SJCRH30 (cell line): ENCODE measurements at regions not wholly inside any gene's neighbourhood (a gene's known extent, or its start where the extent isn't known, plus 50 kb on each side); places are given as distances from the start of the nearest gene placed in this dataset.
A peak's percentile ranks its signal among the peaks of the same experiment; 100 is the strongest.
"Not testable (repeated sequence)": the region's sequence is repeated elsewhere in the genome, so short reads cannot be mapped to it uniquely, and the experiment has no call there.

Experiments used
- DNase-seq, 2 experiments: peaks; one replicate each; pipeline ENCODE4 v3.0.0-alpha.2; 2015 to 2020
- H3K27ac ChIP-seq: fragments of 250-450 bp; sonication (Bioruptor Pico); 2 replicates; pipeline ENCODE4 v1.5.1; 2020; ENCODE audit warnings: mild to moderate bottlenecking, moderate library complexity
- H3K27me3 ChIP-seq: fragments of 250-450 bp; sonication (Bioruptor Pico); 2 replicates; pipeline ENCODE4 v1.5.1; 2020; ENCODE audit warnings: mild to moderate bottlenecking, moderate library complexity
- H3K36me3 ChIP-seq: fragments of 250-450 bp; sonication (Bioruptor Pico); 2 replicates; pipeline ENCODE4 v1.5.1; 2020; ENCODE audit warnings: mild to moderate bottlenecking, moderate library complexity
- H3K4me1 ChIP-seq: fragments of 250-450 bp; sonication (Bioruptor Pico); 2 replicates; pipeline ENCODE4 v1.5.1; 2020; ENCODE audit warnings: mild to moderate bottlenecking, moderate library complexity
- H3K4me3 ChIP-seq: fragments of 250-450 bp; sonication (Bioruptor Pico); 2 replicates; pipeline ENCODE4 v1.5.1; 2020; ENCODE audit warnings: mild to moderate bottlenecking, moderate library complexity
- H3K9me3 ChIP-seq: fragments of 250-450 bp; sonication (Bioruptor Pico); replicated peaks from 2 replicates; pipeline ENCODE4 v1.5.1; 2020; ENCODE audit warnings: mild to moderate bottlenecking, moderate library complexity

DNA sequence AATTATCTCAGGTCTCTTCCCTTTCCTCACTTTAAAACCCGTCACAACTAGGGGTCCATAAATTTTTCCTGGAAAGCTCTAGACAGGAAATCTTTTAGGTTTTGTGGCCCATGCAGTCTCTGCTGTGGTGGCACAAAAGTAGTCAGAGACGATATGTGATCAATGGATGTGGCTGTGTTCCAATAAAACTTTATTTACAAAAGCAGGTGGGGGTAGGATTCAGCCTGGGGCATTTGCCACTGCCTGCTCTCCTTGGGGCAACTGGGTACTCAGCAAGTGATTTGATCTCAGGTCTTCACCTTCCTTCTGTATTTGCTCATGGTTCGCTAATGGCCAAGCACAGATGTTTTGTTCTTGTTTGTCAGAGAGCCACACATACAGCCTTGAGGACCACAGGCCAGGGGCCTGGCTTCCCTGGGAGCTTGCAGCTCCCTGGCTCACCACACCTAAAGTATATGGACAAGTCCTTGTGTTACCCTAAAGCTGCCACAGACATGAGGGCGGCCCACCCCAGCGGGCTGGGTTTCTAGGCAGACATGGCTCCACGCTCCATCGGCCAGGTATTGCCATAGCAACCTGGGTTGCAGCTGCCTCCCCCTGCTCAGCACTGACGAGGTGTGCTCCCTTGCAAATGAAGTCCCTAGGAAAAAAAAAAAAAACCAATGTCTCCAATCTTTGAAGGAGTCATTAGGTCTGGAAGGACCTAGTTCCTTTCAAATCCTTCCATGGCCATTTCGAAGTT is 89.7 kb upstream of the YWHAQ start:
- no peaks in the 10 kb centered on the region for H3K4me1 ChIP-seq
- no peak overlapping the region for H3K27ac ChIP-seq
- H3K36me3 ChIP-seq: no peaks in the 10 kb centered on the region
- H3K9me3 ChIP-seq: no peaks in the 10 kb centered on the region
- no peaks in the 10 kb centered on the region for H3K27me3 ChIP-seq
- no peak for DNase-seq
- no peak overlapping the region for H3K4me3 ChIP-seq

DNA sequence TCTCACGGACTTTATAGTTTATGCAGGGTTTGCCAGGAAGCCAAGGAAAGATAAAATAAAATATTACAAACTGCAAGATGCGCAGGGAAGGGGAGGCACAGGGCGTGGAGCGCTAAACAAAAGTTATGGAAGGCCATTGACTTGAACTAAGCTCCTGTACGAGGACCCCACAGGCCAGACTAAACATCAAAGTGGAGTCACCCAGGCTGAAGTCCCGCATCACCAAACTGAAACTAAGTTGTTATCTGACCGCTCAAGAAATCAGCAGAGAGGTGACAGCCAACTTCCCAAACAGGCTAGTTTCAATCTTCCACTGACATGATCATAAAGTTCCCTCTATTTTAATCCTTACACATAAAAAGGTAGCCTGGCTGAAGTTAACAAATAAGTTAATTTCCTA is 90.5 kb upstream of the YWHAQ start:
- Histone ChIP-seq H3K9me3 (no peaks in the 10 kb centered on the region), H3K36me3 (no peaks in the 10 kb centered on the region), H3K27ac (no peak overlapping the region), H3K27me3 (no peaks in the 10 kb centered on the region), H3K4me3 (no peak overlapping the region), H3K4me1 (no peaks in the 10 kb centered on the region)
- DNase-seq: no peak

DNA sequence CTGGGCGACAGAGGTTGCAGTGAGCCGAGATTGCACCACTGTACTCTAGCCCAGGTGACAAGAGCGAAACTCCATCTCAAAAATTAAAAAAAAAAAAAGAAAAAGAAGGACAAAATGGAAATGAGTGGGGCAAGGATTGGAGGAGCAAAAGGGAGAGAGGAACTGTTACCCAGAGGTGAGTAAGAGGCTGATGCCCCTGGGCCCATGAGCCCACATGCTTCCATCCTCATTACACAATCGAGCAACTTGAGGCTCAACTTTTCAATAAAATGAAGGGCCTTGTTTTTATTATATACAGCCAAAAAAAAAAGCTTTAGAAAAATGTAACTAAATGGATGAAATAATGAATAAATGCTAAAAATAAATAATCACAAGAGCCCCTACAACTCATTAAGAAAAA is 91.7 kb upstream of the YWHAQ start:
- Histone ChIP-seq H3K9me3 (no peaks in the 10 kb centered on the region), H3K27me3 (no peaks in the 10 kb centered on the region), H3K4me3 (no peak overlapping the region)

DNA sequence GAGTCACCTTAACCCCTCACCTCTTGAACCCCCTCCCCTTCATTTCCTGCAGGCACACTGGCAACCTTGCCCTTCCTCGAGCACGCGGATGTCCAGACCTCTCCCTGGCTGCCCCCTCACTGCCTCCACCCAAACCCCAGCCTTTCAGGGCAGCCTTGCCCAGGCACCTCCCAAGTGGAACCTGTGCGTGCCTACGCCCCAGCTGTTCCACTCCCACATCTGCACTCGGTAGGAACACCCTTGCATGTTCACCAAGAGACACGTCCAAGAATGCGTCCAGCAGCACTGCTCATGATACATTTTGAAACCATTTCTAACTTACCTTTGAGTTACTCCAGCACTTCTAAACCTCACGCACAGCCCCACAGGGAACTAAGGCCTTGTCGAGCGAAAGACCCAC is 93.8 kb upstream of the YWHAQ start:
- Histone ChIP-seq H3K27ac (no peak overlapping the region), H3K4me3 (no peak overlapping the region), H3K9me3 (no peaks in the 10 kb centered on the region), H3K4me1 (no peaks in the 10 kb centered on the region), H3K27me3 (no peaks in the 10 kb centered on the region), H3K36me3 (no peaks in the 10 kb centered on the region)
- no peak for DNase-seq

More for the DNA sequence above, 91.7 kb upstream of the YWHAQ start:
- H3K27ac ChIP-seq: no peak overlapping the region
- no peaks in the 10 kb centered on the region for H3K36me3 ChIP-seq
- DNase-seq: no peak
- no peaks in the 10 kb centered on the region for H3K4me1 ChIP-seq

DNA sequence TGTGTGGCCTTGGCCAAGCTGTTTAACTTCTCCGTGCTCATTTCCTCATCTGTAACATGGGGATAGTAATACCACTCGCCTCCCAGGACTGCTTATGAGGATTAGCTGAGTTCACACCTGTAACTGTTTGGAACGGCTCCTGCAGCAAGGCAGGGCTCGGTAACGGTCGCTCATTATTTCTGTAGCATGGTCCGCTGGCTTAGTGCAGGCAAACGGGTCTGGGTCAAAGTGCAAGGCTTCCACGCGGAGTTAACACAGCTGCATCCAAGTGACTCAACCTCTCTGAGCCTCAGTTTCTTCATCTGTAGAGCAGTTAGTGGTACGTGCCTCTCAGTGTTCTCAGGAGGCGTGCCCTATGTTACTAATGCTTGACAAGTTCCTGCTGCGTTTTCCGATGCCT is 94.3 kb upstream of the YWHAQ start:
- Histone ChIP-seq H3K4me1 (no peaks in the 10 kb centered on the region), H3K27me3 (no peaks in the 10 kb centered on the region), H3K36me3 (no peaks in the 10 kb centered on the region), H3K4me3 (no peak overlapping the region), H3K9me3 (no peaks in the 10 kb centered on the region), H3K27ac (no peak overlapping the region)
- DNase-seq: no peak

DNA sequence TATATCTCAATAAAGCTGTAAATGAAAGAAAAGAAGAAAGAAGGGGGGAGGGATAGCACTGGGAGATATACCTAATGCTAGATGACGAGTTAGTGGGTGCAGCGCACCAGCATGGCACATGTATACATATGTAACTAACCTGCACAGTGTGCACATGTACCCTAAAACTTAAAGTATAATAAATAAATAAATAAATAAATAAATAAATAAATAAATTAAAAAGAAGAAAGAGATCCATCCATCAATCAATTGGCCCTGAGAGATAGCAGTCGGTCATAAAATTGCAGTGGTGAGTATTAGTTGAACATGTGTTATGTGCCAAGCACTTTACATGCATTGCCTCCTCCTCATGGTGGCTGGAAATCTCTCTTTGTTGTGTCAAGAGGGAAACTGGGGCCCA is 95.2 kb upstream of the YWHAQ start:
- H3K36me3 ChIP-seq, DNase-seq, H3K27me3 ChIP-seq, H3K4me1 ChIP-seq, H3K4me3 ChIP-seq, H3K9me3 ChIP-seq, H3K27ac ChIP-seq: not testable (repeated sequence)

DNA sequence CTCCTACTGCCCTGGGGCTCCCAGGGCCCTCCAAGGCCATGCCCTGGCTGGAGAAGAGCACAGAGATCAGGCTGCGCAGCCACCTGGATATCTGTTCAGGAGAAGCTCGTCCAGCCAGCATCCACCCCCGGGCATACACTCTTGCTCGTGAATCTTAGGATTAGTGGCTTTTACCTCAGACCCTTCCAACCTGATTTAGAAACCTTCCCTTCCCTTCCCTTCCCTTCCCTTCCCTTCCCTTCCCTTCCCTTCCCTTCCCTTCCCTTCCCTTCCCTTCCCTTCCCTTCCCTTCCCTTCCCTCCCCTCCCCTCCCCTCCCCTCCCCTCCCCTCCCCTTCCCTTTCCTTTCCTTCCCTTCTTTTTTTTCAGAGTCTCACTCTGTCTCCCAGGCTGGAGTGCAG is 99.7 kb upstream of the YWHAQ start:
- not testable (repeated sequence) for H3K4me3 ChIP-seq, H3K27me3 ChIP-seq, H3K27ac ChIP-seq, DNase-seq, H3K9me3 ChIP-seq, H3K4me1 ChIP-seq, H3K36me3 ChIP-seq

DNA sequence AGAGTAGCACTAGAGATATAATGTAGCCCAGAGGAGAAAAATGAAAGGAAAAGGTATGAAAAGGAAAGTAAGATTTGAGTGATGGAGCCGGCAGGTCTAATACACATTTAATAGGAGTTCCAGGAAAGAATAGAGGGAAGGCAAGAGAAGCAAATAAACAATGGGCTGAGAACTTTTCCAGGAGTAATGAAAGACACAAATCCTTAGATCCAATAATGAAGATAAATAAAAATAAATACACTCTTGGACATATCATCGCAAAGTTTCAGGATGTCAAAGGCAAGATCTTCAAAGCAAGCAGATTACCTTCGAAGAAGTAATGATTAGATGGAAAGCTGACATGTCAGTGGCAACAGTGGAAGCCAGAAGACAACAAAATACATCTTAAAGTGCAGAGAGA is 102.0 kb upstream of the YWHAQ start:
- H3K27ac ChIP-seq: no peak overlapping the region
- H3K36me3 ChIP-seq: no peaks in the 10 kb centered on the region
- no peak overlapping the region for H3K4me3 ChIP-seq
- no peaks in the 10 kb centered on the region for H3K27me3 ChIP-seq
- DNase-seq: no peak
- H3K4me1 ChIP-seq: no peaks in the 10 kb centered on the region
- H3K9me3 ChIP-seq: peaks cover 10% of the 10 kb centered on the region

DNA sequence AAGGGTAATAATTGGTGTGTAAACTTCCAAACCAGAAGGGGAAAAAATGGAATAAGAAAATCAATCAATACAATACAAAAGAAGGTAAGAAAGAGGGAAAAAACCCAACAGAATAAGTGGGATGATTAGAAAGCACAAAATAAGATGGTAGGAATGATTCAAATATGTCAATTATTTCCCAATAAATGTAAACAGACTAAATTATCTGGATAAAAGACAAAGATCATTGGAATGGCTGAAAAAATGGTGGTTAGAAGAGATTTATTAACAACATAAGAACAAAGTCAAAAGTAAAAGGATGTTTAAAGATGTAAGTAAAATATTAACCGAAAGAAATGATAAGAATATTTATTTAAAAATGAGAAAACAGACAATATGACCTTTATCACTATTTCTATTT is 103.5 kb upstream of the YWHAQ start:
- DNase-seq: no peak
- Histone ChIP-seq H3K9me3 (peaks cover 13% of the 10 kb centered on the region), H3K4me1 (no peaks in the 10 kb centered on the region), H3K36me3 (no peaks in the 10 kb centered on the region), H3K27me3 (no peaks in the 10 kb centered on the region), H3K27ac (no peak overlapping the region), H3K4me3 (no peak overlapping the region)

DNA sequence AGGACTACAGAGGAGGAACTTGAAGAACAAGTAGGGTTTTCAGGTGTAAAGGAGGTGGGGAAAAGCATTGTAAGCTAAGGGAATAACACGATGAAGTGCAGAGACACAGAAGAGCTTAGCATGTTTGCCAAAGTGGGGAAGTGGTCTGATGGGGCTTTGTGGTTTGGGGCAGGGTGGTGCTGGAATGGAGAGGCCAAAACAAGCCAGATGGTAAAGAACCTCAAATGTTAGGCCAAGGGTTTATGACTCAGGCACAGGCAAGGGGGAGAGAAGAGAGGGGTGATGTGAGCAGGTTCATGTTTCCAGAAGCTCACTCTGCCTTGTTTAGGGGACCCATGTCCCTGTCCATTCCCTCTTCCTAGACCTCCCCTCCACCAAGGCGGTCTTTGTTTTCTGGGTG is 104.5 kb upstream of the YWHAQ start:
- Histone ChIP-seq H3K27me3 (no peaks in the 10 kb centered on the region), H3K27ac (no peak overlapping the region), H3K4me3 (no peak overlapping the region), H3K4me1 (no peaks in the 10 kb centered on the region), H3K36me3 (no peaks in the 10 kb centered on the region), H3K9me3 (peaks cover 13% of the 10 kb centered on the region)
- no peak for DNase-seq

DNA sequence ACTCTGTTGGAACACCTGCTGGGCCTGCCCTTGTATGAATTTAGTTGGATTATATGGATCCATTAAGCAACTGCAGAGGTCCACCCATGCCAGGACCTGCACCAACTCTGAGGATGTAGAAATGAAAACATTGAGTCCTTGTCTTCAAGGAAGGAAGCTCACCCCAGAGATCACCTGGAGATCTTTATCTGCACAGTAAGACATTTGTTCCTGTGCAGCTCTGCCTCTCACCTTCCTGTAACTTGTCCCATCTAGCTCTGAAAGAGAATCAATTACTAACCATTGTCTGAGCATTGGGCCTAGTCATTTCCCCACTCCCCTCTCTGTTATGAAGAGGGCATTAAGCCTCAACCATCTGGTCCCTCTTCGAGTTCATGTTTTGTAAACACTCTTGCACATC is 105.2 kb upstream of the YWHAQ start:
- no peak for DNase-seq
- Histone ChIP-seq H3K4me1 (no peaks in the 10 kb centered on the region; the same call in 1 of the 2 replicates), H3K4me3 (no peak overlapping the region), H3K27me3 (no peaks in the 10 kb centered on the region), H3K27ac (no peak overlapping the region), H3K36me3 (no peaks in the 10 kb centered on the region), H3K9me3 (peaks cover 13% of the 10 kb centered on the region)

DNA sequence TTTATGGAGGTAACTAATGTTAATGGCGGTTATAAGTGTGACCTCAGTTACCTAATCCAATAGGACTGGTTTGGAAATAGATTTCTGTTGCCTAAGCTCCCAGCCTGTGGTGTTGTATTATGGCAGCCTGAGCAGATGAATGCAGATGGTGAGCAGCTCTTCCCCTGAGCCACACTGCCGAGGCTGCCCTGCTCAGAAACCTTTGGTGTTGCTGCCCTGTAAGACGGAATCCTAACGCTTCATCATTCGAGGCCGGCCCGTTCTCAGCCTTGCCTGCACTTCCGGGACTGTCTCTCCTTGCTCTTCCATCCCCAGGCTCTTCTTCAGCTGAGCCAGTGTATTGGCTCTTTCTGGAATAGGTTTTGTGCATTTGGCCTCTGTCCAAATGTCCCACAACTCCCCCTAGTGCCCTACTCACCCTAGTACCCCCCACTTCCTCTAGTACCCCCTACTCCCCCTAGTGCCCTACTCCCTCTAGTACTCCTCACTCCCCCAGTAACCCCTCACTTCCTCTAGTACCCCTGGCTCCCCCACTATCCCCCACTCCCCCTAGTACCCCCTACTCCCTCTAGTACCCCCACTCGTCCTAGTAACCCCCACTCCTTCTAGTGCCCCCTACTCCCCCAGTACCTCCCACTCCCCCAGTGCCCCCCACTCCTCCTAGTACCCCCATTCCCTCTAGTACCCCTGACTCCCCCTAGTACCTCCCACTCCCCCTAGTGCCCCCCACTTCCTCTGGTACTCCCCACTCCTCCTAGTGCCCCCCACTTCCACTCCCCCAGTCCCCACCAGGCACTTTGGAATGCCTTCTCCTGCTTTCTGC is 106.0 kb upstream of the TAF1B start:
- no peak overlapping the region for H3K27ac ChIP-seq
- peaks cover 13% of the 10 kb centered on the region for H3K9me3 ChIP-seq
- H3K4me3 ChIP-seq: no peak overlapping the region
- H3K4me1 ChIP-seq: no peaks in the 10 kb centered on the region; the same call in 1 of the 2 replicates
- DNase-seq: no peak
- H3K27me3 ChIP-seq: no peaks in the 10 kb centered on the region
- H3K36me3 ChIP-seq: no peaks in the 10 kb centered on the region

DNA sequence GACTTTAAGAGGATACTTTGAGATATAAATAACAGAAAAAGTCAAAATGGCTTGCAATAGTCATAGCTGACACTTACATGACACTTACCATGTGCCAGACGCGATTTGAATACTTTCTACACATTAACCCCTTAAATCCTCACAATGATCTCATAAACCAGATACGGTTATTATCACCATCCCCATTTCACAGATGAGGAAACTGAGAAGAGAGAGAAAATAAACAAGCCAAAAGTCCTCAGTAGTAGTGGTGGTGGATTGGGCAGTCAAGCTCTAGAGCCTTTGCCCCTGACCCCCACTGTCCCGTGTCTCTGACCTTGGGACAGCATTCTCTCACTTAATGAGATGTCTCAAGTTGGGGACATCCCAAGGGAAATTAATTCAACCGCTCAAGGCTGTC is 105.2 kb upstream of the TAF1B start:
- H3K27ac ChIP-seq: no peak overlapping the region

DNA sequence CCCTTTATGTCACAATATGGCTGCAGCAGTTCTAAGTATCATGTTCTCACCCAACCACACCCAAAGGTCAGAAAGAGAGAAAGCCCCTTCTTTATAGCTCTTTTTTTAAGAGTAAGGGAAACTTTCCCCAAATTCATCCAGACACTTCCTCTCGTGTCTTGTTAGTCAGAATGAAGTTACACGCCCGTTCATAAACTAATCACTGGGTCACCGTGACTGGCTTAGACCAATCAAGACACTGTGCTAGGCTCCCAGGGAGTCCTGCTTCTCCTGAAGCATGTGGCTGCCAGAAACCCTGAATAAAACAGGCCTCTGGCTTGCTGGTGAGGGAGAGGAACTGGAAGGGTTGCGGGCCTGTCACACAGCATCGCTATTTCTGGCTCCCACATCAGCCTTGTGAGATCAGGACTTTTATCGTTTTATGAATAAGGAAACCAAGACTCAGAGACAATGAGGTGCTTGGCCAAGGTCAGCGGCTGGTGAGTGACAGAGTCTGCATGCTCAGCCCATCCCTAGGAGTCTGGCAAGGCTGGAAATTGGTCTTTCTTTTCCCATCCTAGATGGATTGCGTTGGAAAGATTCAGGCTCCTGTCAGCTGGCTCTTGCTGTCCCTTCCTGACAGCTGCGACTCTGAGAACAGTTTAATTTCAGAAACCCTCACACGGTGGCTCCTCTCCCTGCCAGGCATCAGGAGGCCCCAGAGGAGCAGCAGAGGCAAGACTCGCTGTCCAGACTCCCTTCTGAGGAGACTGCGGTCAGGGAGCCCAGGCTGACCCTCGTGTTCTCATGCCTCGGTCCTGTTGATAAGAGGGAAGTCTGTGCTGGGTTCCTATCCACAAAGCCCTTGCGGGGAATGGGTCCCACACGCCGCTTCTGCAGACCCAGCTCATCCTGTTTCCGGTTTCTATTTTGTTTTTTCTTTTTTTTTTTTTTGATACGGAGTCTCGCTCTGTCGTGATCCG is 104.5 kb upstream of the TAF1B start:
- peak overlapping the region; percentile 39 for H3K4me3 ChIP-seq
- peaks cover 13% of the 10 kb centered on the region for H3K9me3 ChIP-seq
- DNase-seq: no peak
- H3K4me1 ChIP-seq: no peaks in the 10 kb centered on the region; the same call in 1 of the 2 replicates
- no peak overlapping the region for H3K27ac ChIP-seq
- no peaks in the 10 kb centered on the region for H3K27me3 ChIP-seq
- H3K36me3 ChIP-seq: no peaks in the 10 kb centered on the region

More for the DNA sequence above, 105.2 kb upstream of the TAF1B start:
- H3K4me3 ChIP-seq: no peak overlapping the region
- no peaks in the 10 kb centered on the region; the same call in 1 of the 2 replicates for H3K4me1 ChIP-seq
- H3K9me3 ChIP-seq: peaks cover 13% of the 10 kb centered on the region
- H3K36me3 ChIP-seq: no peaks in the 10 kb centered on the region
- no peaks in the 10 kb centered on the region for H3K27me3 ChIP-seq
- no peak for DNase-seq

DNA sequence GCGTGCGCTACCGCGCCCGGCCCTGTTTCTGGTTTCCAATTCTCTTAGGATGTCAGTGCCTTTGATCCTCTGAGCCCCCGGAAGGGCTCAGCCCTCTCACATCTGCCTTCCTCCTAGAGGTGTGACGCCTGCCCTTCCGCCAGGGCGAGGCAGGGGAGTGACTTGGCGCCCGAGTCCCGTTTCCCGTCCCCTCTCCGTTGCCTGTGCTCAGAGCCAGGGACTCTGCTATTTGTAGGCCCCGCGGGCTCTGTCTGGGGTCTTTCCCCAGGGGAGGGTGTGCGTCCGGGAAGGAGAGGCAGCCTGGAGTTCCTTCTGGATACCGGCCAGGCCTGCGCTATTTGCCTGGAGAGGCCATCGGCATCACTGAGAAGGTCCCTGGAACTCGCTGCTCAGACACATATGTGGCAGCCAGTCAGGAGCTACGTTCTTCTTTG is 103.7 kb upstream of the TAF1B start:
- H3K27me3 ChIP-seq: no peaks in the 10 kb centered on the region
- H3K9me3 ChIP-seq: peaks cover 9% of the 10 kb centered on the region
- no peak overlapping the region for H3K27ac ChIP-seq
- DNase-seq: no peak
- no peaks in the 10 kb centered on the region; the same call in 1 of the 2 replicates for H3K4me1 ChIP-seq
- H3K4me3 ChIP-seq: peak overlapping the region; percentile 39
- no peaks in the 10 kb centered on the region for H3K36me3 ChIP-seq
